Cardiac septum (tissue), 1 donor: ENCODE measurements at regions not wholly inside any gene's neighbourhood (a gene's known extent, or its start where the extent isn't known, plus 50 kb on each side); places are given as distances from the start of the nearest gene placed in this dataset.

ENCODE experiments used
- DNase-seq: peaks from one replicate; pipeline ENCODE4 v3.0.0-alpha.2; 2020; ENCODE audit warnings: low spot score
- intact Hi-C: fragments of 100-400 bp; cut with DNase I; formaldehyde crosslinking; loops from one replicate; pipeline ENCODE4 v1.14.0; 2022
- donor health status: DM: no; HTN: no; CAD: no.

DNA sequence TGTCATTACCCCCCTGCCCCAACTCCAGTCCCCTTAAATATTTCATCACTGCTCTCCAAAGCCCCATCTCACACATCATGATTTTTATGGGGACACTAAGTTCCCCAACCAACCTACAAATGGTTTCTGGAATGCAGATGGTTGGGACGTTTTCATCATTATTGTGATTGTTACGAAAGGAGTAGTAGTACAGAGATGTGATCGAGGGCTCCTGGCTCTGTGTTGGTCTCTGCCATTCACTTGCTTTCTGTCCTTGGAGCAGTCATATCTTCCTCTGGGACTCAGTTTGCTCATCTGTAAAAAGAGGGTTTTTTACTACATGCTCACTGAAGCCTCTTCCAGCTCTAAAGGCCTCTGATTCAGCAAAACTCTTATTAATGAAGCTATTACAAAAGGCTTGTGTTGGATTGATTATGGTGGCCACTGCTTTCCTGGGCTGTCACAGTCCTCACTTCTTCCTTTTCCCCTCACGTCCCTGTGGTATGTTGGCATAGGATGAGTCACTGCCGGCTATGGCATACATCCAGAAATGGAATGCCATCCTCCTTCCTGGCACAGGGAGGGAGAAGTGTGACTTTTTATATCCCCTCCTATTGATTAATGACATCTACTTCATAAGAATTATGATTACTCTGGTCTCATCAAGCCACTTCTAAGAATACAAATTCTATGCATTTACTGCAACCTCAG is 593.7 kb downstream of the METTL15 start:
- no peak for DNase-seq
- intact Hi-C loops: no loop called here

DNA sequence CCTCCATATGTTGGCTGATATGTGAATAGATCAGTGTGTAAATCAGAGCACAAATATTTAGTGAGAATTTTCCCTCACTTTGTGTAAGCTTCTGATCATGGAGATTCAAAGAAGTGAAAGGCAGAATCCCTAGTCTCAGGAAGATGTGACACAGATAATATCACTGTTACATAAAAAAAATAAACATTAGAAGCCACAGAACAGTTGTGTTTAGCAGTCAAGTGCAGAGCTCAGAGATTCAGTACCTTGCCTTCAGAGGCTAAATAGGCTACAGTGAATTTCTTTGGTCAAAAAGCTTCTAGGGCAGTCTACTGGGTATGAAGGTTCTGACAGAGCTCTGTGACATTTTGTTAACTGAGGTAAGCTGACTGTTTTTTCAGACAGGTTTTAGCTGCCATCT is 591.5 kb downstream of the METTL15 start:
- intact Hi-C loops: no loop called here
- no peak for DNase-seq

DNA sequence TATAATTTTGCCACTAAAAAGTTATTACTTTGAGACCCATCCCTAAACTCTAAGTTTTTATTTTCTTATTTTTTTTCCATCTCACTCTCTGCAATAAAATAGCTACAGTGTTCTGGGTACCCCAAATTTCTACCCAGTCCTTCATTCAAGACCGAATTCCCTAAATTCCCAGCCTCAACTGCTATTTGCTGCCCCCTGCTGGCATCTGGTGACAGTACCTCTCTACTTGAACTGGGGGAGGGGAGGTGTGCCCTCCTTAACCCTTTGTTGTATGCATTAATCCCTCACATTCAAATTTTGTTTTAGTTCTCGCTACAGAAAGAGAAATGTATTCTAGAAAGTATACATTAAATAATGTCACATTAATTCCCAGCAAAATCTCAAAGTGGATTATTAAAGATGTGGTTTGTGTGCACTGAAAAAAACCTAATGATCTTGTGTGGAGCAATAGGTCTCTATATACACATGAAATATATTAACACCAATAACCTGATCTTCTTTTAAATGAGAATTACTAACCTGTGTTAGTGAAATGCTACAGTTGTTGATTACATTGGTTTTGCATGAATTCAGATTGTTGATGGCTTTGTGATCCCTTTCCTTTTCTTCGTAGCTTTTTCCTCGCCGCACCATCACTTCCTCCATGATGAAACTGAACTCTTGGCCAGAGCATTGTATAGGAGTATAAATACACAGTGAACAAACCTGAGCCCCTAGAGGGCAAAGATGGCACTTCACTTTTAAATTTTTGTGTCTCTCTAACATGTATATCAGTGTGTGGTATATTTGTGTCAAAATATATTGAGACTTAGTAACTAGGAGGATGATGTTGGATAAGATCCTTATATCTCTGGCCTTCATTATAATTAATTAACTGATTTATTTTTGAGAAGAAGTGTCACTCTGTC is 590.0 kb downstream of the METTL15 start:
- DNase-seq: no peak
- intact Hi-C loops: no loop called here

DNA sequence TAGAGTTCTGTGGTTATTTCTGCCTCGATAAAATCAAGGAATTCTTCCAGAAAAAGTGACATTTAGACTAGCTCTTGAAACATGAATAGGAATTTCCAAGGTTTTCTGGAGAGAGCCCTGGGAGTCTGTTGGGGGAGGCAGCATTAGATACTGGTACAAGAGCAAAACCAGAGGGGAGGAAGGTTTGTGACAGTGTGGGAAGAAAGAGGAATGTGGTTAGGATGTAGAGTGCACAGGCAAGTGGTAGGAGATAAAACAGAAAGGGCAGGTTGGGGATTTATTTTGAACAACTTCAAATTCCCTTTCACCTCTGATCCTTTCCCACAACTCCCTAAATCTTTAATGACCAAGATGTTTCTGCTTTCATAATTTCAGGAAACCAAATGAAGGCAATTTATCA is 588.4 kb downstream of the METTL15 start:
- intact Hi-C loops: no loop called here
- DNase-seq: no peak

DNA sequence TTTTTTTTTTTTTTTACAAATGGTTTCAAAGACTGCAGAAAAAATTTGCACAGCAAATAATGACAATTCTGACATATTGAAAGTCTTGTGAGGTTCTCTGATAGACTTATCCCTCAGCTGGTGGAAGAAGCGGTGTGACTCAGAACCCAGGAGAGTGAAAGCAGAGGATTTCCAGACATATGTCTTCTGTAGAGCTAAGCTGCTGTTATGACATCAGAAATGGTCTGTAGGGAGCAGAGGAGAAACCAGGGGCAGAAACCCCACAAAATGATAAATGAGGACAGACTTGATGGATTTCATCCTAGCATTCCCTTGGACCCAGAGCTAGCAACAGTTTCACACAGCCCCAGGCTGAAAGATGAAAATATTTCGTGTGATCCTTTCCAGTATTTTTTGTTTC is 582.6 kb downstream of the METTL15 start:
- no peak for DNase-seq
- intact Hi-C loops: no loop called here

DNA sequence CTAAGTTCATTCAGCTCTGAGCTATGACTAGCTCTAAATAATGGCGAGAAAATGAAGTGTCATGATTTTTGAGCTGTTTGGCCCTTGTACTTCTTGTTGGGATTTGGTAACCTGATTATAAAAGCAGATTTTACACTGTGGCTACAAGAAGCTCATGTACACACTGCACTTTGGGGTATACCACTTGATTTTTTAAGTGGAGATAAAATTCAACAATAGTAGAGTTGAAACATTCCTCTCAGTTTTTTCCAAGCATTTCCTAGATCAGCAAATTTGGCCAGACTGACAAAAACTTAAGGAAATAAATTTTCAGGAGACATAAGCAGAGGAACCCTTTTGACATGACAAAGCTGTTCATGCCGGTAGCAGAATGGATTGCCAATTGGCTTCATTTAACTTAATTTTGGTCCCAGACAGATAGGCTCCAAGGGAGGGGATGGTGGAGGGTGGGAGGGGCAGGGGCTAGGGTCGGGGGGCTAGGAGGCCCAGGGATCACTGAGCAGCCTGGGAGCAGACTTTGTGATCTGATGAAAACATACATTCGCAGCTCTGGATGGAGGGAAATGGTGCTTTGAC is 575.9 kb downstream of the METTL15 start:
- no peak for DNase-seq
- intact Hi-C loops: no loop called here

DNA sequence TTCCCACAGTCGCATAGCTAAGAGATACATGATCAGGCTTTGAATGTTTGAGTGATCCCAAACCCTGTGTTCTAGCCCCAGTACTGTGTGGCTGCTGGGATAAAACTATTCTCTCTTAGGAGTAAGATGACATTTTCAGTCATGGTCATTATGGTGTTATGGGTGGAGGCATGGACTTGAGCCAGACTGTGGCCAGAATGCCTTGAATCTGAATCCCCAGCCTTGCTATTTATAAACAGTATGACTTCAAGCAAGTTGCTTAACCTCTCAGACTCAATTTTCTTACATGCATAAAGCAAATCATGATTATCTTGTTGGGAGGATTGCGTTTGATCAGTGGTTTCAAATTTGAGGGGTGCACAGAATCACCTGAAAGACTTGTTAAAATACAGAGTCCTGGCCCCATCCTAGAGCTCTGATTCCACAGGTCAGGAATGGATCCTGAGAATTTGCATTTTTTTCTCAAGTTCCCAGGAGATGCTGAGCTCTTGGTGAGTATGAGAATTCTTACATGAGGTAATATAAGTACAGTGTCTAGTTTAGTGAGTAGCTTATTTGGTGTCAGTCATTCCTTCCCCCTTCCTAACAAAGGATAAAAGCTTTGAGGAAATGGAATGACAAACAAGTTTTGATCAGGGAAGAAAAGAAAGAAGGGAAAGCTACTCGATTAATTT is 571.7 kb downstream of the METTL15 start:
- DNase-seq: no peak
- intact Hi-C loops: no loop called here

DNA sequence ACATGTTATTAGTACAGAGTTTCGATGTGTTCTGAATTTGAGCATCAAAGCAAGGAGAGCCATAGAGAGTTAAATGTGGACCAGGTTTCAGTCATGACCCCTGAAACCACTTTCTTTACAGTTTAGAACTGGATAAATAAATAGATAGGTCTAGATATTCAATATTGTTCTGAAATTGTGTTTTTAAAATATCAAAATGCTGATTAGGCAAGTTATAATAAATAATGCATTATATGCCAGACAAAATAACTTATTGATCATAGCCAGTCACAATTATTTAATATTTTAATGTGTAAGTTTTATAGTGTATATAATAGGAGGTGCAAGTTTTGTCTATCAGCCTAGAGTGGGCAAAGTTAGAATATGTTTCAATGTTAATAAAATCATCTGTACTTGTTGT is 569.5 kb downstream of the METTL15 start:
- DNase-seq: no peak
- intact Hi-C loops: no loop called here

DNA sequence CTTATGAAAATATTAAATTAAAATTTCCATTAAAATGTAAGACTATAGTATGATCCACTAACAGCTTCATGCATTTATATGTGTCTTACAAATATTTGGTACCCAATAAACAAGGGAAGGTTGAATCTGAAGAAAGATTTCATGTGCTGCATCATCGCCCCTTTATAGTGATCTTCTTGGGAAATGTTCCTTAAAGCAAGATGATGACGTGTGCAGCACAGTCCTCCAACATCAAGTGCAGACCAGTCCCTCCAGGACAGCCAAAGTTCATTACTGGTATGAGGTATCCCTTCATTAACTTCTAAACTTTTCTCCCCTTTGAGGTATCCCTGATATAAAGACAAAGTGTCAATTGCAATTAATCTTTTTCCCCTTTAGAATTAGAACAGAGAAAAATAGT is 567.0 kb downstream of the METTL15 start:
- DNase-seq: no peak
- intact Hi-C loops: no loop called here

DNA sequence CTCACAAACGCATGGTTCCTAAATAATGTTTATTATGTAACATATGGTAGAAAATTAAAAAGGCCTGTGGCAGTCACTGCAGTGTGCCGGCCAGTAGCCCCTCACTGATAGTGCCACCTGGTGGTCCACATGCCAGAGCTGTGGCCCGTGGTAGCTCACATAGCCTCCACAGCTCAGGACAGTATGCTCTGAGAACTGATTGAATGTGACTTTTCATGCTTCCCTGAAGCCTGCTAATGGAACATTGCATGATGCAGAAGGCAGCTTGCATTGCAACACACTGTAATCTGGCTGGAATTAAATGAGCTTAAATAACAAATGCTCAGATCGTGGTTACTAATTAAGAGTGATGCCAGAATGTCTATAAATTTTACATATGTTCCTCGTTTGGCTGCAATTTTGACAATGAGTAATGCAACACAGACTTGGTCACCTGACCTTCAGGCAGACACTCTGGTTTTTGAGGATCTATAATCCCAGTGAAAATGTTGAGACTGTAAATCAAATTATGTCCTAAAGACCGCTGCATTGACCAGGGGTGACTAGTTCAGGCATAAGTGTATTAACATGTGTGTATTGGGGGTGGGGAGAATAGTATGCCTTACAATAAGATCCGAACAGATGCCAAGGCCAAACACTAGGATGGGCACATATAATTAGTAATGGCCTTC is 566.4 kb downstream of the METTL15 start:
- DNase-seq: no peak
- intact Hi-C loops: no loop called here

DNA sequence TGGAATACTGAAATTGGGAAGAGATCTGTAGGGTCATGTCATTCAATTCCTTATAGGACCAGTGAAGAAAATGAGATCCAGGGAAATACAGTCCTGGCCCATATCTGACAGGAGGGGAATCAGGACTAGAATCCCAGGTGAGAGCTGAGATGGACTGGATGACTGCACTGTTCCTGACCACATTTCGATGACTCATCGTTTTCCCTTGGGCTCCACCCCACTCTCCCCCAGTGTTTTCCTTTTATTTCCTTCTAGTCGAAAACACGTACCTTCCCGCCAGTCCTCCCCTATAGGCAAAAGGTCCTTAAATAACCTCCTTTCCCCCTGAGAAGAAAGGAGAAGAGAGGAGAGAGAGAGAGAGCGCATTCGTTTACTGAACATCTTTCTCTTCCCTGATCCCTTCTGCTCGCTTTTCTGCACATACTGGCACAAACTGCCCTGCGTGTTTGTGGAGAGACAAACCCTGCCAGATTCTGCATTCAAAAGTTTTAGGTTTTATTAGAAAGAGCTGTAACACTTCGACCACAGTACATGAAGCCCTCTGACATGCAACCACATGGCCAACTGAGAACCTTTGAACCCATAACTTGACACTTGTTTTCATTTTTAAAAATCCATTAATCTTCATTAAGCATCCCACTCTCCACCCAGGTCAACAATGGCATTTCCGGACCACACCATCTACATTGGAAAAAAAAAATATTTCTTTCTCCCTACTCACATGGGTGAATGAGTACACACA is 565.7 kb downstream of the METTL15 start:
- DNase-seq: no peak
- intact Hi-C loops: no loop called here

DNA sequence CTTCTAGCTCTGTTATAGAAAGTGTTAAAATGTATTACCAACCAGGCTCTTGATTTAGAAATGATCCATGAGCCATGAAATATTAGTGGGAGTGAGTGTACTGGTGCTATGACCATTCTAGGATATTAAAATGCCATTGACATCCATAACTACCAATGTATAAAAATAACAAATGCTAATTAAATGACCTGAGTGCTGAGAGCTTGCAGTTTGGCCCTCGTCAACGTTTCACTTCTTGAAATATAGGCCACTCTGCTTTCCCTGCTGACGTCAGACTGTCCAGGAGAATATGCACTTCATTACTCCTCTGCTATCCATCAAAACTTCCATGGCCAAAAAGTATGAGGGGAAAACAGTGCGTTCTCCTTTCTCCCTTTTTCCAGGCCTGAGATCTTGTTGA is 563.1 kb downstream of the METTL15 start:
- DNase-seq: no peak
- intact Hi-C loops: no loop called here

DNA sequence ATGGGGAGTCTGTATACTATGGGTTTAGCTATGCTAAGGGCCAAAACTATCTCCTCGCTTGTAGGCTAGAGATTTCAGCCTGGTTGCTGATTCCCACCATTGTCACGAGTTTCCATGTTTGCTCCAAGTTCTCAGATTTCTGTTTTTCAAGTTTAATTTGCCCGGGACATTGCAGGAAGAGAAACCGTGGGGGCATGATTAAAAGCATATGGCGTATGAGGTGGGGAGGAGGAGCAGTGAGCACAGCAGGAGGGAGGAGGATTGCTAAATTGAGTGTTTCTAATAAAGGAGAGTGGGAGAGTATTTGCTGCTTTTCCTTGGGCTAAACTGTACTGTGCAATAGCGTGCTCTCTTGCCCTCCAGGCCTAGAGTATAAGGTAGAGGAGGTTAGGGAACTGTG is 558.4 kb downstream of the METTL15 start:
- no peak for DNase-seq
- intact Hi-C loops: no loop called here

DNA sequence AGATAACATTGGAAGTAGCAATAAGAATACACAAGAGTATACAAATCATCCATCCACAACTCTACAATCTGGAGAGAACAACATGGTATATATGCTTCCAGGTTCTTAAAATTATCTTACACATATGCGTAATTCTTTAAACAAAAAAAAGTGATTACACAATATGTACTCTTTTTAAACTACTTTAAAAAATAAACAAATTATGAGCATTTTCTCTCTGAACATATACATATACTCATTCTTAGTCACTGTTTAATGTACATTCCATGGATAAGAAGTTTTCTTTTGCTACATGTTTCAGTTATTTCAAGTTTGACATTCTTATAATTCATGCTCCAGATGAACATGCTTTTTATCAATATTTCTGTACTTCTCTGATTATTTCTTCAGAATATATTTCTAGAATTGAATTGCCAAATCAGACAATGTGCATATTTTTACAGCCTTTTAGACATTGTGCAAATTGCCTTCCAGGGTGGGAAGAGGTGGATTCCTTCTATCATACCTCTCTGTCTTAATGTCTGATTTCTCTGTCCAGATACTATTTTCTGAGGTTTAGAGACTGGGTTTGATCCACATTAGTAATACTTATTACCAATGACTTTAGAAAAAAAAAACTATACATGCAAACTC is 551.6 kb downstream of the METTL15 start:
- no peak for DNase-seq
- intact Hi-C loops: no loop called here

DNA sequence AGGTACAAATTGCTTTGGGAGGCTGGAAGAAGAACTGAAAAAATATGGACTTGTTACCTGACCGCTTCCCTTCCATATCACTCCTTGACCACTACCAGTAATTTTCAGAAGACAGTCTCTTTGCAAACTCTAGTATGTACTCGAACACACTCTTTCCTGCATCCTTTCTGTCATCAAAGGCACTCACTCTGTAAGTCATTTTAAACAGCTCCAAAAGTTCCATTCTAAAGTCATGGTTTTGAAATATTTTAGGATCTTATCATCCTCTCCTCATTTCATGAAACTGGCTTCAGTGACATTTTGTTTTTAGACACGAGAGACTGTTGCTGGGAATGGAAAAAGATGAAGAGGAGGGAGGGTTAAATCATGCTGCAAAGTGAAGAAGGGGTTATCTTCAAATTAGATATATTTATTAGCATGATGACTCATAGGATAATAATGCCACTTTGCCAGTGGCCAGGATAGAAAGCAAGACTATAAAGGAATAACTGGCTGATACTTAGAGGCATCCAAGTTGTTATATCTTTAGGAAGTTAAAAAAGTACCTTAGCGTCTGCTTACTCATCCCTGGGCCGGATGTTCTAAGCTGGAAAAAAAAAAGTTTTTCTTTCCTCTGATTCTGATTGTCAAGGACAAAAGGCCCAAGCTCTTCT is 549.3 kb downstream of the METTL15 start:
- no peak for DNase-seq
- intact Hi-C loops: no loop called here

DNA sequence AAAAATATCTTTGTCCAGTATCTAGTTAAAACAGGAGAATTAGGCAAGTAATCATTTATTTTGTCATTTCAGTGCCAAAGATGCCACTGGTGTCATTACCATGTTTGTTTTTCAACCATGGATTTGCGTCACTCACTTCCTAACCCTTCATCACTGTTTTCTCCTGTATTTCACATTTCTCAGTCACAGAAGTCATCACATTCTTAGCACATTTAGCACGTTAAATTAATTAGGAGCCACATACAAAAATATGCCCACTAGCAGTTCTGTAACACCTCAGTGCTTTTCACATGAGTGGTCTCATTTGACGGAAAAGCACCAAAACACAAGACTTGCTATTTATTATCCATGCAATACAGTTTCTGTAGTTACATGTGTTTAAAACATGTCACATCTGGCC is 546.0 kb downstream of the METTL15 start:
- intact Hi-C loops: no loop called here
- no peak for DNase-seq

DNA sequence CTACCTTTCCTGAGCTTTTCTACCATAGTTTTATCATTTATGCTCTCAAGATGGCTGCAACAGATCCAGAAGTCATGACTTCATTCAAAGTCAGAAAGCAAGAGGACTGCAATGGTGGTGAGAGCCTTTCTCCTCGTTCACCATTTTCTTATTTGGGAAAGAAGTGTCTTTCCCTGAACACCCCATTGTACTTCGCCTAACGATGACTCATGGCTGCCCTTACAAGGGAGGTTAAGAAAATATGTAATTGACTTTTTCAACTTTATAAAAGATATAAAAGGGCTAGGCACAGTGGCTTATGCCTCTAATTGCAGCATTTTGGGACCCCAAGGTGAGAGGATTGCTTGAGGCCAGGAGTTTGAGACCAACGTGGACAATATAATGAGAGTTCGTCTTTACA is 541.7 kb downstream of the METTL15 start:
- no peak for DNase-seq
- intact Hi-C loops: no loop called here

DNA sequence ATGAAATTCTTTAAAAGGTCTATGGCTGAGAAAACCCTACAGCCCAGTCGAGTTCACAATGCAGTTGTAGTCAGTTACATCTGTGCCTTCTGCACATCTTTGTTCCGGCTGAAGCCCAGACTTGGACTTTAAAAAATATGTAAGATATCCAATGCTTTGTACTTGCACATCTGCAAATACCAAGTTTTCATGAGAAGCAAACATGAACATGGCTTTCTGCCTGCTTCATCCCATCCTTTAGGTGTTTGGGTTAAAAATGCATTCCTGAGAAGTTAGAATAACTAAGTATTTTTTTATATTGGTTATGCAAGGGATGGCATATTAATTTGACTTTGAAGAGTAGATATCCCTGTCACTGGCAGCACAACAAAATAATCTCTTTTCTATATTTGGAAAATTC is 528.4 kb downstream of the METTL15 start:
- DNase-seq: no peak

More for the DNA sequence above, 528.4 kb downstream of the METTL15 start:
- intact Hi-C loops: no loop called here
